ENCODE measurements at regions not wholly inside any gene's neighbourhood (a gene's known extent, or its start where the extent isn't known, plus 50 kb on each side); places are given as distances from the start of the nearest gene placed in this dataset.
"Not testable (repeated sequence)": the region's sequence is repeated elsewhere in the genome, so short reads cannot be mapped to it uniquely, and the experiment has no call there.

- ATAC-seq; DNase-seq; H3K27ac ChIP-seq; H3K9me3 ChIP-seq; H3K36me3 ChIP-seq; H3K27me3 ChIP-seq (ENCODE audit: low read depth); intact Hi-C loops (cut with DNase I); H3K4me3 ChIP-seq; H3K4me1 ChIP-seq: not testable (repeated sequence)
These were observed 1541.2 kb downstream of the SPATA31A7 start for GRCh38 chr9:62731015-62731414.

- H3K27me3 ChIP-seq (ENCODE audit: low read depth); H3K4me1 ChIP-seq; ATAC-seq; DNase-seq; H3K4me3 ChIP-seq; H3K27ac ChIP-seq; H3K36me3 ChIP-seq; H3K9me3 ChIP-seq; intact Hi-C loops (cut with DNase I): not testable (repeated sequence)
These were observed 1547.3 kb downstream of the SPATA31A7 start for GRCh38 chr9:62737004-62737606.

GRCh38 chr9:62737915-62738314, 1548.1 kb downstream of the SPATA31A7 start:
- H3K27me3 ChIP-seq (ENCODE audit: low read depth); H3K27ac ChIP-seq; intact Hi-C loops (cut with DNase I); DNase-seq; H3K9me3 ChIP-seq; H3K36me3 ChIP-seq; ATAC-seq; H3K4me1 ChIP-seq; H3K4me3 ChIP-seq: not testable (repeated sequence)

GRCh38 chr9:62745774-62746529, 1556.1 kb downstream of the SPATA31A7 start:
- H3K9me3 ChIP-seq; H3K36me3 ChIP-seq; intact Hi-C loops (cut with DNase I): not testable (repeated sequence)

More at GRCh38 chr9:62745774-62746529, 1556.1 kb downstream of the SPATA31A7 start:
- not testable (repeated sequence) for H3K27ac ChIP-seq; DNase-seq; H3K4me3 ChIP-seq; H3K27me3 ChIP-seq (ENCODE audit: low read depth); ATAC-seq; H3K4me1 ChIP-seq

Measured in lower lobe of right lung (tissue), 2 donors.